ENCODE measurements at regions not wholly inside any gene's neighbourhood (a gene's known extent, or its start where the extent isn't known, plus 50 kb on each side); places are given as distances from the start of the nearest gene placed in this dataset.

DNA sequence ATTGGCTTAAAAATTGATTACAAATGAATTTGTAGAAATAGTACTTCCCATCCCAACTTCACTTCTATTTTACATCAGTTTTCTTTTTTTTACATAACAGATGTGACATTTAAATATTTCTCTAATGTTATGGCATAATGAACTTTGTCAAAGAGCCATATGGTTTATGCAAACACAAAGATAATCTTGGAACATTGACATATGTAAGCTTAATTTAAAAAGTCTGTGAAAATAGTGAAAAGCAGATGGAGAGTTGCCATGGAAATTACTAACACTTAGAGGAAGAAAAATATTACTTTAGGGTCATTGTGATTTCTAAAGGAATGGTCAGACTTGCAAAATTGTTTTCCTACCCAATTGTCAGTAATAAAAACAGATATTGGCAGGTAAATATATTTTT is 232.4 kb downstream of the AEBP2 start:
- DNase-seq, result no peak

- DNase-seq, result no peak
Measured at GRCh38 chr12:19674437-19674836, 235.1 kb downstream of the AEBP2 start.

GRCh38 chr12:19675361-19675760 is 236.1 kb downstream of the AEBP2 start:
- no peak for DNase-seq

DNA sequence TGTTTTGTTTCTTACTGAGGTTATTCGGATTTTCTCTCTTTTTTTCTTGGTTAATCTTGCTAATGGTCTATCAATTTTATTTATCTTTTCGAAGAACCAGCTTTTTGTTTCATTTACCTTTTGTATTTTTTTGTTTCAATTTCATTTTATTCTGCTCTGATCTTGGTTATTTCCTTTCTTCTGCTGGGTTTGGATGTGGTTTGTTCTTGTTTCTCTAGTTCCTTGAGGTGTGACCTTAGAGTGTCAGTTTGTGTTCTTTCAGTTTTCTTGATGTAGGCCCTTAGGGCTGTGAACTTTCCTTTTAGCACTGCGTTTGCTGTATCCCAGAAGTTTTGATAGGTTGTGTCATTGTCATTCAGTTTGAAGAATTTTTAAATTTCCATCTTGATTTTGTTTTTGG is 239.2 kb downstream of the AEBP2 start:
- DNase-seq, result peak in 1 of 2 donors; percentile 60

DNA sequence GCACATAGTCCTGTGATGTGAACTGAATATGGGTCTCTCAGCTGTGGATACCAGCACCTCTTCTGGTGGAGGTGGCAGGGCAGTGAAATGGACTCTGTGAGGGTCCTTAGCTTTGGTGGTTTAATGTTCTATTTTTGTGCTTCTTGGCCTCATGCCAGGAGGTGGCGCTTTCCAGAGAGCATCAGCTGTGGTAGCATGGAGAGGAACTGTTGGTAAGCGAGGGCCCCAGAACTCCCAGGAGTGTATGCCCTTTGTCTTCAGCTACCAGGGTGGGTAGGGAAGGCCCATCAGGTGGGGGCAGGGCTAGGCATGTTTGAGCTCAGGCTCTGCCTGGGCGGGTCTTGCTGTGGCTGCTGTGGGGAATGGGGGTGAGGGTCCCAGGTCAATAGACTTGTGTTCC is 241.7 kb downstream of the AEBP2 start:
- DNase-seq, result no peak

GRCh38 chr12:19683178-19683927 is 244.1 kb downstream of the AEBP2 start:
- no peak for DNase-seq

DNA sequence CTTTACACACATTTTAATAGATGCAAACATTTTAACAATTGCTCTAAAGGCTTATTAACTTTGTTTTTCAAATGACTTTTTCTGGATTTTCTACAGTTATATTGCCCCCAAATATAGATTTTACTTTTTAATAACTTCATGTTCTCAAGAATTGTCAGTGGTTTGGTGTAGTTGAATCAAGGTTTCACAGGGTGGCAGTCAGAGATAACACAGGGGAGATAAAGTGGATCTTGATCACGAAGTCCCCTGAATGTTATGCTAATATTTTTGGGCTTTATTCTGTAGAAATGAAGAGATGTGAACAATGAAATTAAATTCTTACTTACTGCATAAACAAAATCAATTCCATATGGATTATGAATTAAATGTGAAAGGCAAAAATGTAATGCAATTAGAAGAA is 248.1 kb downstream of the AEBP2 start:
- DNase-seq, result no peak

GRCh38 chr12:19688532-19688931 is 249.2 kb downstream of the AEBP2 start:
- DNase-seq, result no peak

DNA sequence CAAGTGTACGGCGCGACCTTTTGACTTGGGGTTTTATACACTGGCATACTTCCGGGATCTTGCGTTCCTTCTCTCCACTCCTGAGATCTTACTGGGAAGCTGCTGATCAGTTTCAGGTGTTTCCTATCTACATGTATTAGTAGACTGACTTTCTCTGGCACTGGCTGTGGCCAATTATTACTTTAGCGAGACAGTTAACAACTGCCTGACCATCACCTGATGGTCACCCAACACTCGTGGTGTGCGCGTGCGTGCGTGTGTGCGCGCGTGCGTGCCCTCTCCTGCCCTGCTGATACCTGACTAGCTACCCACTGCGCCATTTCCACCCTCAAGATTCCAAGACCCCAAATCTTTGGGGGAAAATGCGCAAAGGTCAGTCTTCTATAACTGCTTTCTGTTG is 249.9 kb downstream of the AEBP2 start:
- DNase-seq, result no peak

DNA sequence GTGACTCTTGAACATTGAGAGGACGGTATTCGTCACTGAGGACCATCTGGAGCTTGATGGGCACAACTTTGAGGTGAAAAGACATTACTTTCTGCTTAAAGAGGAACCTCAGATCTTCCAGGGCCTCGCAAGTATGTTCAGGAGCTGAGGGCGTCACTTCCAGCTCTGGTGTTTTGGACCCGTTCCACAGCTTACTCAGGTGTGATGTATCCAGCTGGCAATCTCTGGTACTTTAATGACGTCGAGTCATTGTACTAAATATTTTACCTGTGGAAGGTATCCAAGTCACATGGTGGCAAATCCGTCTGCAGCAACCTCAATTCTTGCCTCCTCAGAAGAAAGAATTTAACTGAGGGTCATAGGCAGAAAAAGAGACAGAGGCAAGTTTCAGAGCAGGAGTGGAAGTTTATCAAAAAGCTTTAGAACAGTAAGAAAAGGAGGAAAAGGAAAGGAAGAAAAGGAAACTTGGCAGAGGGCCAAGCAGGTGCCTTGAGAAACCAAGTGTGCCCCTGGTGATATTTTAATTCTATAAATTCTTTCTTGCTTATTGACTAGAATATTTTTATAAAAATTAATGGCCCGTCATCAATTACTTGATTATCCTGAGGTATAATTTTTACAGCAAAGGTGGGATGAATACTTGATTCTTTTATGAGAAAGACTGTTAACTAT is 250.6 kb downstream of the AEBP2 start:
- DNase-seq, result no peak

DNA sequence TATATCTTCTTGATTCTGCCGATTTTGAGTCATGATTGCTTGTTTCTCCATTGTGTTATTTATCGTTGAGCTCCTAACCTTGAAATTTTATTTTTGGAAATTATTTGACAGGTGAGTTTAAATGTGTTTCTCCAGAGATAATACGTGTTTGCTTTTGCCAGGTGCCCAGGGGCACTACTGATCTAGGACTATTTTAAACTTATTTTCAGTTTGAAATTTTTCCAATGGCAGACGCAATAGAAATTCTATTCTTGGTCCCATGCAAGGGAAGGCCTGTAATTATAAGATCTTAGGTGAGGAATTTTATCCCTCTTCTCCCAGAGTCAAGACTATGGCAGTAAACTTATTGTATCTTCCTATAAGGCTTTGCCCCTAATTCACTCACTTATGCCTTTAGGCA is 252.8 kb downstream of the AEBP2 start:
- no peak for DNase-seq

DNA sequence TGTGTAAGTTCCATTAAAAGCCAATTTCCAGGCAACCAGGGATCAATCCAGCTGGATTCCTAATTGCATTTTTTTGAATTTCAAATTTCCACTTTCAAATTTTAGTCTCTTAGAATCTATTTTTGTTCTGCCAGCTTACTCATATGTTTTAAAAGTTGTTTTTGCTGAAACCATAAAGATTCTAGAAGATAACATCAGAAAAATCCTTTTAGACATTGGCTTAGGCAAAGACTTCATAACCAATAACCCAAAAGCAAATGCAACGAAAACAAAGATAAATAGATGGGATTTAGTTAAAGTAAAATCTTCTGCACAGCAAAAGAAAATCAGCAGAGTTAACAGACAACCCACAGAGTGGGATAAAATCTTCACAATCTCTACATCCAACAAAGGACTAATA is 253.3 kb downstream of the AEBP2 start:
- DNase-seq, result no peak

DNA sequence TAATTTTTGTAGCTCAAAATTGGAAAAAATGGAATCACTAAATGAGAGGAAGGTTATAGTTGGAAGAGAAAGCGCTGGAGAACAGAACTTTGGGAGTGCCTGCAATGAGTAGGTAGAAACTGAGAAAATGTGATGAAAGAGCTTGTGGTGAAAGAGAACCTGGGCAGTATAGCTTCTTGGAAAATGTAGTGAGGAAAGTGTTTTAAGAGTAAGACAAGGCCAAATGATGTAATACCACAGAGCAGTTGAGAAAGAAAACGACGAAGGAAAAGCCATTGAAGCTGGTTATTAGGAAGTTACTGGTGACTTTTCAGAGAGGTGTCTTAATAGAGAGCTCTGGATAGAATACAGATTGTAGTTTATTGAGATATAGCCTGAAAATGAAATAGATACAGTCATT is 255.3 kb downstream of the AEBP2 start:
- DNase-seq, result no peak

GRCh38 chr12:19695244-19696098 is 256.2 kb downstream of the AEBP2 start:
- no peak for DNase-seq

DNA sequence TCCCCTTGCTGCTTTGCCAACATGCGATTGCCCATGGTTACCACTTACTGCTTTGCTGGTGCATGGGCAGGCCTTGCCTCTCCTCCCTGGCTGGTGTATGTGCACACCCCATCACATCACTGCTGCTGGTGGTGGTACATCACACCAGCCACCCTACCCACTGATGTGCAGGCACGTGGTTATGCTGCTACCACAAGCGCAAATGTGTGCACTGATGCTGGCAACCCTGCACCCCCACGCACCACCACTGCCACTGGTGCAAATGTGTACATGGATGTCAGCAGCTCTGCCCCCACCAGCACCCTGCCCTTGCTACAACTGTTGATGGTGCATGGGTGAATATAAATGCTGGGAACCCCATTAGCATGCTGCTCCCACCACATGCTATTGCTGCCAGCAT is 261.7 kb downstream of the AEBP2 start:
- DNase-seq, result no peak

- no peak for DNase-seq
Measured at GRCh38 chr12:19704966-19705365, 265.7 kb downstream of the AEBP2 start.

GRCh38 chr12:19706936-19707335 is 267.6 kb downstream of the AEBP2 start:
- no peak for DNase-seq

- no peak for DNase-seq
Measured at GRCh38 chr12:19707948-19708409, 268.7 kb downstream of the AEBP2 start.

DNA sequence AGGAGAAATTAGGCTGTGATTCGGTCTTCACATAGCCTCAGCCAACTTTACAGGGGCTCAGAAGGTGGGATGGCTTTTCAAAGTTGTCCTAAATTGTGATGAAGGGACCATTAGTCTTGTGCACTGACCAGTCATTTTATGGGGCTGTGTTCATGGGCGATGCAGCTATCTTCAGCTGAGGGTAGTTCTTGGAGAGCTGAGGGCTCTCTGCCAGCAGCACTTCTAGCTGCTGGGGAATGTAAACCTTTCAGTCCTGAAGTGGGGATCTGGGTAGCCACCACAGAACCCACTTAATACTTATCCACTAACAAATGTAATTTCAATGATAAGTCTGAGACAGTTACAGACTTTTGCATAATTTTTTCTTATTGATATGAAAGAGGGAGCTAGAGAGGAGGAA is 270.6 kb downstream of the AEBP2 start:
- DNase-seq, result no peak

DNA sequence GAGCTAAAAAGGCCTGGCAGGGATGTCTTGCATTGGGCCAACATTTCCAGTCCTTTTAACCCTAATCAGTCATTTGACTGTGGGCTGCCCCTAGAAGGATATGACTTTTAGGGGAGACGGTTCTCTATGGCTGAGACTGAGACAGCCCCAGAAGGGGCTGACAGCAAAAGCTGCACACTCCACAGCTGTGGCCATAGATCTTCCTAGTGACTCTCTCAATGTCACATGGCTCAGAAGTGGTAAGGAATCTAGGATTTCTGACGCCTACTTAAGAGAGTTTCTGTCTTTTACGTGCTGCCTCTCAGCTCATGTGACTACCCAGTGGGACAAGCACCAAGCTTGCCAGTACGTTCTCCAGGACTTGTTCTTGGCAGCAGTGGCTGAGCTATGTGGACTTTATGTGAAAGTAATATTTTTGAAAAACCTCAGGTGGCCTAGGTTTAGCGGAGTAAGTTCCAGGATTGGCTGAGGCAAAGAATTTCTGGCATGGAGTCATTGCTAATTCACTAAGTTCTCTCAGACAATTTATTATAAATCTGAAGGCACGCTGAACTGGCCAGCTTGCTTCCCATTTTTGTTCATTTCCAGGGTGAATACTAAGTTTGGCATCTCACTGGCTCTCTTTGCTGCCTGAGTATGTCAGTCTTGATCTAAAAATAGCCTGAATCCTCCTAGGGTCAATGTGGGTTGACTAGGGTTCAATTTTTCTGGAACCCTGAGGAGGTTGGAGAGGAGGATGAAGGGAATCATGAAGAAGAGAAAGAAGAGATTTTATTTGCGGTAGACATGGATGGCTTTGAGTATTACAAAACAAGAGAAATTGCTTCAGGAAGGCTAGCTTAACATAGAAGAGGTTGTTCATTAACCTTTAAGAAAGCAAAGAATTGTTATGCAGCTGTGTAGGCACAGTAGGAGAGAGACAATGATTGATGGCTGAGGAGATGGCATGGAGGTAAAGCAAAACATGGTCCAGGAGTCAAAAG is 271.8 kb downstream of the AEBP2 start:
- no peak for DNase-seq

DNA sequence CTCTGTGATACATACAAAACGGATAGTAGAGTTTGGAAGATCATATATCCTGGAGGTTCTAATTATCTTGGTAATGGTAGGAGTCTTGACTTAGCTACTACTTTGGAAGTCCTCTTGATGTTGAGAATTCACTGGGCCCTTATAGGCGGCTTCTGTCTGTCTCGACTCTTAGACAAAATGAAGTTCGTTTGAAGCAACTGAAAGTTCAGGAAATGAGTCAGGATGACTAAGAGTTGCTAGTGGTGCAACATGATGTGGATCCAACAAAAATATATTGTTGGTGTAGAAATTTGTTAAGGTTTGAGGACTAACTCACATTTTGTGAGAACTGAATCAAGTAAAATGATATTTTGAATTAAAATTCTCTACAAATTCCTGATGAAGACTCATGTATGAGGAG is 272.7 kb downstream of the AEBP2 start:
- no peak for DNase-seq

GRCh38 chr12:19718401-19718800 is 279.1 kb downstream of the AEBP2 start:
- DNase-seq, result no peak

All from CD4-positive, alpha-beta T cell treated with Interleukin-1 beta for 1 hour (primary cell).